ENCODE measurements at regions not wholly inside any gene's neighbourhood (a gene's known extent, or its start where the extent isn't known, plus 50 kb on each side); places are given as distances from the start of the nearest gene placed in this dataset.
"Not testable (repeated sequence)": the region's sequence is repeated elsewhere in the genome, so short reads cannot be mapped to it uniquely, and the experiment has no call there.

- no peak overlapping the region for H3K27ac ChIP-seq
- TF ChIP-seq CTCF (conservative IDR thresholded peaks at IDR 0.05): no peak
These were observed 103.9 kb downstream of the URB2 start for GRCh38 chr1:229729916-229730315.

- TF ChIP-seq CTCF (conservative IDR thresholded peaks at IDR 0.05): no peak
- H3K27ac ChIP-seq: no peak overlapping the region
These were observed 104.5 kb downstream of the URB2 start for GRCh38 chr1:229730573-229730972.

DNA sequence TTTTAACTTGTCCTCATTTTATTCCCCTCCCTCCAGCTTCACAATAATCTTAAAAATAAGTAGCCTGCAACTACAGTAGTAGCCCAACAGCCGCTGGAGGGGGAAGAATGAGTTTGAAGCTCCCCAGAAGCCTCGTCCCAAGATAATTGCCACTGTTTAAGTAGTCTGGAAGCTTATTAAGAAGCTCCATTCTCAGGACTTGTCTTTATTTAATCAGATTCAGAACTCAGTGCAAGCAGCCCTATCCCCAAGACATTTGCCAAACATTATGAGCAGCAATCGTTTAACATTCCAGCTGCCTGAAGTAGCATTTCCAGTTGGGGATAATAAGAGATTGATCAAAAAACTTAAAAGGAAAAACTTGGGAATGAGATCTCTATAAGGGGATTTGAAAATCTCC is 106.0 kb downstream of the URB2 start:
- H3K27ac ChIP-seq: no peak overlapping the region
- TF ChIP-seq CTCF (conservative IDR thresholded peaks at IDR 0.05): no peak

DNA sequence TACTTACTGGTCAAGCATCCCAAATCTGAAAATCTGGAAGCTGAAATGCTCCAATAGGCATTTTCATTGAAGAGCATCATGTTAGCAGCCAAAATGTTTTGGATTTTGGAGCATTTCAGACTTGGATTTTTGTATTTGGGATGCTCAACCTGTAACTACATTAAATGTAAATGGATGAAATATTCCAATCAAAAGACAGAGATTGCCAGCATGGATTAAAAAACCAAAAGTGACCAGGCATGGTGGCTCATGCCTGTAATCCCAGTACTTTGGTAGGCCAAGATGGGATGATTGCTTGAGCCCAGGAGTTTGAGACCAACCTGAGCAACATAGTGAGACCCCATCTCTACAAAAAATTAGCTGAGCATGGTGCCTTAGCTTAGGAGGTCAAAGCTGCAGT is 110.3 kb downstream of the URB2 start:
- no peak for TF ChIP-seq CTCF (conservative IDR thresholded peaks at IDR 0.05)
- no peak overlapping the region for H3K27ac ChIP-seq

DNA sequence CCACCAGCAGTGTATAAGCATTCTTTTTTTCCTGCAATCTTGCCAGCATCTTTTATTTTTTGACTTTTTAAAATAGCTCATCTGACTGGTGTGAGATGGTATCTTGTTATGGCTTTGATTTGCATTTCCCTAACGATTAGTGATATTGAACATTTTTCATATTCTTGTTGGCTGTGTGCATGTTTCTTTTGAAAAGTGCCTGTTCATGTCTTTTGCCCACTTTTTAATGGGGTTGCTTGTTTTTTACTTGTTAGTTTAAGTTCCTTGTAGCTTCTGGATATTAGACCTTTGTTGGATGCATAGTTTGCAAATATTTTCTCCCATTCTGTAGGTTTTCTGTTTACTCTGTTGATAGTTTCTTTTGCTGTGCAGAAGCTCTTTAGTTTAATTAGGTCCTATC is 116.6 kb downstream of the URB2 start:
- not testable (repeated sequence) for H3K27ac ChIP-seq

DNA sequence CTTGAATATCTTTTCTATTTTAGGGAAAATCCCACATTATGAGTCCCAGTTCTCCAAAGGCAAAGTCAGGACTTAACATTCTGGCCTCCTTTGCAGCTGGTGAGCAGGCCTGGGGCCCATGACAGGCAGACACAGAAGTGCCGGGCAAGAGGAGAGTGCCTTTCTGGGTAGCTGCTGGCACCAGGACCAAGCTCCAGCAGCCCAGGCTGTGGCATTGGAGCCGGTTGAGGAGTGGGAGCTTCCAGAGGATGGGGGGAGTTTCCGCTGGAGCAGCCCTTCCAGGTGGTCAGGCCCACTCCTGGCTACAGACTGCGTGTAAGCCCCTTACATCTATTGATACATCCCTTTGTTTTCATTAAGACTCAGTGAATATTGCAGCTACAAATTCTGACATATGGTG is 123.9 kb downstream of the URB2 start:
- TF ChIP-seq CTCF (conservative IDR thresholded peaks at IDR 0.05): no peak

GRCh38 chr1:229751610-229752009 is 125.6 kb downstream of the URB2 start:
- TF ChIP-seq CTCF (conservative IDR thresholded peaks at IDR 0.05): no peak
- no peak overlapping the region for H3K27ac ChIP-seq

More for the DNA sequence above, 123.9 kb downstream of the URB2 start:
- H3K27ac ChIP-seq: no peak overlapping the region

DNA sequence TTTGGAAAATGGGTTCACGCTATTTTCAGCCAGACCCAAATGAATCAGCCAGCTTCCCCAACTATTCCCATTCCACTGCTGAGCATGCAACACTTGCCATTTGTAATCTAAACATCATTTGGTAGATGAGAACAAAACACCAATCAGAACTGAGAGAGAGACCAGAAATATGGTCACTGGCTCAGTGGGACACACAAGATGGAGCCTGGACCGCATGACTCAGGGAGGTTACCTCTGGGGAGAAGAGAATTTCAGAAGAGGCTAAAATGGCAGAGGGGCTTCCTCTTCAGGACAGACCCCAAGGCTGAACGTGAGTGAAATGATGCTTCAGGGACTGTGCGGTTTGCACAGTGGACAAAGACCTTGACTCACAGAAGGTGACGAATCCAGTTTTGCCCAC is 126.6 kb downstream of the URB2 start:
- no peak overlapping the region for H3K27ac ChIP-seq
- no peak for TF ChIP-seq CTCF (conservative IDR thresholded peaks at IDR 0.05)

Data from VCaP (cell line).